Erythroblast (primary cell): ENCODE measurements at regions not wholly inside any gene's neighbourhood (a gene's known extent, or its start where the extent isn't known, plus 50 kb on each side); places are given as distances from the start of the nearest gene placed in this dataset.

Experiments
- GATA1 ChIP-seq: IDR thresholded peaks from 2 replicates; pipeline ENCODE4 v1.6.1; 2011; ENCODE audit warnings: low read depth, mild to moderate bottlenecking, control low read depth, low read length, moderate library complexity
- POLR2A ChIP-seq: IDR thresholded peaks from 2 replicates; pipeline ENCODE4 v1.6.1; 2011; ENCODE audit warnings: mild to moderate bottlenecking, low read length

DNA sequence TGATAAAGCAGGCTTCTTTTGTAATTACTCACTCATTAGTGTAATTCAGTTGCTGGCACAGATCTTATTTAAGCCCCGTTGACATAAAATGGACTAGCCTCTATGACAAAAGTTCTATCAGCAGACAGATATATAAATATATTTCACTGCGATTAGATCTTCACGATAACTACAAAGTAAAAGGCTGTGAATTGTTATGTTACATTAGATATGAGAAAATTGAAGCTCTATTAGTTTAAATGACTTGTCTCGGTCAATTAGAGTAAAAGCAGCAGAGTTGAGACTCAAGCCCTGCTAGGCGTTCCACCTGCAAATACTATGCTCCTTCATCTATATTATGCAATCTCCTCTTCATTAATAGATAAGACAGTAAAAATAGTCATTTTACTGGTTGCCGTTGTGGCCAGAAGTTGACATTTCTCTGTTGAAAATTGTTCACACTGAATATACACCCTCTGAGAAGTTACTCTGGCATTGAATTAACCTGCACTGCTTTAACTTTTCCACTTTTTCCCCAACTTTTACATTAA, 136.7 kb downstream of the DKK1 start:
- TF ChIP-seq POLR2A = no peak
- no peak for TF ChIP-seq GATA1
